HG03103 (cell line): ENCODE measurements at regions not wholly inside any gene's neighbourhood (a gene's known extent, or its start where the extent isn't known, plus 50 kb on each side); places are given as distances from the start of the nearest gene placed in this dataset.

ENCODE experiments used
- ATAC-seq: cut with Tn5 transposase; IDR thresholded peaks from one replicate; pipeline ENCODE4 v1.9.1; 2021; ENCODE audit warnings: low read depth; ENCODE audit not compliant: unreplicated experiment

GRCh38 chr18:34159691-34160185 lies 65.0 kb downstream of the NOL4 start:
- no peak for ATAC-seq

GRCh38 chr18:34158881-34159690 lies 65.6 kb downstream of the NOL4 start:
- no peak for ATAC-seq

- ATAC-seq, result no peak
Observed at GRCh38 chr18:34153711-34154110, 71.0 kb downstream of the NOL4 start.

- no peak for ATAC-seq
Observed at GRCh38 chr18:34131006-34131405, 93.7 kb downstream of the NOL4 start.

- ATAC-seq, result no peak
Observed at GRCh38 chr18:34128436-34128835, 96.3 kb downstream of the NOL4 start.

- no peak for ATAC-seq
Observed at GRCh38 chr18:34126121-34126520, 98.6 kb downstream of the NOL4 start.

GRCh38 chr18:34122724-34123334 lies 101.9 kb downstream of the NOL4 start:
- ATAC-seq, result peak; percentile 99

- ATAC-seq, result no peak
Observed at GRCh38 chr18:34121200-34121721, 103.5 kb downstream of the NOL4 start.

GRCh38 chr18:34120294-34120693 lies 104.4 kb downstream of the NOL4 start:
- no peak for ATAC-seq

- no peak for ATAC-seq
Observed at GRCh38 chr18:34117319-34117718, 107.4 kb downstream of the NOL4 start.

- ATAC-seq, result no peak
Observed at GRCh38 chr18:34115409-34116081, 109.2 kb downstream of the NOL4 start.

- no peak for ATAC-seq
Observed at GRCh38 chr18:34114996-34115395, 109.7 kb downstream of the NOL4 start.

GRCh38 chr18:34108206-34108605 lies 116.5 kb downstream of the NOL4 start:
- ATAC-seq, result no peak

GRCh38 chr18:34098109-34098508 lies 126.6 kb downstream of the NOL4 start:
- ATAC-seq, result no peak

- ATAC-seq, result no peak
Observed at GRCh38 chr18:34097312-34097711, 127.4 kb downstream of the NOL4 start.

- ATAC-seq, result no peak
Observed at GRCh38 chr18:34094148-34094547, 130.6 kb downstream of the NOL4 start.

GRCh38 chr18:34092796-34093195 lies 131.9 kb downstream of the NOL4 start:
- no peak for ATAC-seq

- no peak for ATAC-seq
Observed at GRCh38 chr18:34086370-34086769, 138.3 kb downstream of the NOL4 start.

- ATAC-seq, result no peak
Observed at GRCh38 chr18:34085140-34085739, 139.5 kb downstream of the NOL4 start.

- ATAC-seq, result no peak
Observed at GRCh38 chr18:34084635-34085034, 140.1 kb downstream of the NOL4 start.
